Tibial nerve (tissue), 4 donors: ENCODE measurements at regions not wholly inside any gene's neighbourhood (a gene's known extent, or its start where the extent isn't known, plus 50 kb on each side); places are given as distances from the start of the nearest gene placed in this dataset.

ENCODE experiments used
- EP300 ChIP-seq, 2 donors: sonication (generic); formaldehyde crosslinking; IDR thresholded peaks; one replicate each; pipeline ENCODE4 v1.6.1; 2017; ENCODE audit warnings: antibody characterized with exemption in 2 of 2, mild to moderate bottlenecking in 1 of 2
- POLR2A ChIP-seq, 2 donors: fragments of 450-650 bp; IDR thresholded peaks; one replicate each; pipeline ENCODE4 v1.6.1; 2017; ENCODE audit warnings: antibody characterized with exemption in 2 of 2, mild to moderate bottlenecking in 2 of 2, moderate library complexity in 2 of 2
- TF ChIP-seq, protein P1 (sequence below), 5 experiments: fragments of 200-600 bp in 3 of 5; fragments of 450-650 bp in 2 of 5; sonication (generic) in 3 of 5; IDR thresholded peaks; one replicate each; pipeline ENCODE4 v1.5.1; 2016 to 2019; ENCODE audit warnings: antibody characterized with exemption in 5 of 5, mild to moderate bottlenecking in 3 of 5, moderate library complexity in 2 of 5

DNA sequence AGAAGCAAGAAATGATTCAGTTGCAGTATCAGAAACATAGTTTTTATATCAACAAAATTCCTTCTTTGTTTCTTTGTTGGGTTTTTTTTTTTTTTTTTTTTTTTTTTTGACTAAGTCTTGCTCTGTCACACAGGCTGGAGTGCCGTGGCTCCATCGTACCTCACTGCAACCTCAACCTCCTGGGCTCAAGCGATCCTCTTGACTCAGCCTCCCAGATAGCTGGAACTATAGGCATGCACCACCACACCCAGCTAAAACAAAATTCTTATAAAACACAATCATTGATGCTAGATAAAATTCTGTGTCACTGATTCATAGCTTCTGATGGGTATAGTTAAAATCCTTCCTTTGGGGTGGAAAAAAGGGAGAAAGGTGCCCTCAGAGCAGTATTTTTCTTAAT, 110.3 kb upstream of the TNFAIP3 start:
- TF ChIP-seq, protein P1, sequence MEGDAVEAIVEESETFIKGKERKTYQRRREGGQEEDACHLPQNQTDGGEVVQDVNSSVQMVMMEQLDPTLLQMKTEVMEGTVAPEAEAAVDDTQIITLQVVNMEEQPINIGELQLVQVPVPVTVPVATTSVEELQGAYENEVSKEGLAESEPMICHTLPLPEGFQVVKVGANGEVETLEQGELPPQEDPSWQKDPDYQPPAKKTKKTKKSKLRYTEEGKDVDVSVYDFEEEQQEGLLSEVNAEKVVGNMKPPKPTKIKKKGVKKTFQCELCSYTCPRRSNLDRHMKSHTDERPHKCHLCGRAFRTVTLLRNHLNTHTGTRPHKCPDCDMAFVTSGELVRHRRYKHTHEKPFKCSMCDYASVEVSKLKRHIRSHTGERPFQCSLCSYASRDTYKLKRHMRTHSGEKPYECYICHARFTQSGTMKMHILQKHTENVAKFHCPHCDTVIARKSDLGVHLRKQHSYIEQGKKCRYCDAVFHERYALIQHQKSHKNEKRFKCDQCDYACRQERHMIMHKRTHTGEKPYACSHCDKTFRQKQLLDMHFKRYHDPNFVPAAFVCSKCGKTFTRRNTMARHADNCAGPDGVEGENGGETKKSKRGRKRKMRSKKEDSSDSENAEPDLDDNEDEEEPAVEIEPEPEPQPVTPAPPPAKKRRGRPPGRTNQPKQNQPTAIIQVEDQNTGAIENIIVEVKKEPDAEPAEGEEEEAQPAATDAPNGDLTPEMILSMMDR (IDR thresholded peaks at IDR 0.05), result no peak
- TF ChIP-seq POLR2A (IDR thresholded peaks at IDR 0.05), result no peak
- no peak for TF ChIP-seq EP300 (IDR thresholded peaks at IDR 0.05)
